HepG2 (cell line): ENCODE measurements at regions not wholly inside any gene's neighbourhood (a gene's known extent, or its start where the extent isn't known, plus 50 kb on each side); places are given as distances from the start of the nearest gene placed in this dataset.

Experiments
- DNMT3B ChIP-seq: conservative IDR thresholded peaks from 2 replicates; pipeline ENCODE4 v1.6.1; 2016; ENCODE audit warnings: missing biosample characterization, control low read depth
- GABPA ChIP-seq, 2 experiments: IDR thresholded peaks; 2 replicates each; pipeline ENCODE4 v1.6.1; 2011 to 2016; ENCODE audit warnings: low read depth in 2 of 2, low read length in 1 of 2, missing biosample characterization in 1 of 2, missing genetic modification characterization in 1 of 2
- KLF16 ChIP-seq, 2 experiments: sonication (generic) in 1 of 2; formaldehyde crosslinking in 1 of 2; IDR thresholded peaks; 2 replicates each; pipeline versions ENCODE4 v1.6.1 to v1.8.0; 2016 to 2023; ENCODE audit warnings: missing genetic modification reagents in 2 of 2, missing compliant biosample characterization in 1 of 2
- TCF7 ChIP-seq: sonication (generic); IDR thresholded peaks from 2 replicates; pipeline ENCODE4 v1.6.1; 2016; ENCODE audit warnings: antibody characterized with exemption, low read depth
- ZBTB20 ChIP-seq: sonication (generic); formaldehyde crosslinking; IDR thresholded peaks from 2 replicates; pipeline ENCODE4 v1.8.1; 2023; ENCODE audit warnings: missing genetic modification reagents, low read depth, mild to moderate bottlenecking, borderline replicate concordance
- ZBTB7A ChIP-seq: sonication (generic); formaldehyde crosslinking; IDR thresholded peaks from 2 replicates; pipeline ENCODE4 v1.8.0; 2022; ENCODE audit warnings: mild to moderate bottlenecking, missing genetic modification reagents
- ZFP1 ChIP-seq: IDR thresholded peaks from 2 replicates; pipeline ENCODE4 v1.6.1; 2016
- ZFP36 ChIP-seq: fragments of 150-350 bp; IDR thresholded peaks from 2 replicates; pipeline ENCODE4 v1.6.1; 2018; ENCODE audit warnings: borderline replicate concordance, low read length, low read depth; ENCODE audit not compliant: partially characterized antibody
- ZNF274 ChIP-seq: sonication (generic); formaldehyde crosslinking; IDR thresholded peaks from 2 replicates; pipeline ENCODE4 v1.5.1; 2020; ENCODE audit warnings: mild to moderate bottlenecking, missing genetic modification reagents
- ZNF335 ChIP-seq: sonication (generic); formaldehyde crosslinking; IDR thresholded peaks from 2 replicates; pipeline ENCODE4 v1.4.0; 2020; ENCODE audit warnings: missing genetic modification reagents
- ZNF550 ChIP-seq: sonication (generic); formaldehyde crosslinking; IDR thresholded peaks from 2 replicates; pipeline ENCODE4 v1.4.0; 2020; ENCODE audit warnings: mild to moderate bottlenecking, missing genetic modification reagents, borderline replicate concordance
- TF ChIP-seq, protein P1 (sequence below): sonication (generic); formaldehyde crosslinking; IDR thresholded peaks from 2 replicates; pipeline ENCODE4 v1.5.0; 2020; ENCODE audit warnings: mild to moderate bottlenecking, missing genetic modification reagents, moderate library complexity

DNA sequence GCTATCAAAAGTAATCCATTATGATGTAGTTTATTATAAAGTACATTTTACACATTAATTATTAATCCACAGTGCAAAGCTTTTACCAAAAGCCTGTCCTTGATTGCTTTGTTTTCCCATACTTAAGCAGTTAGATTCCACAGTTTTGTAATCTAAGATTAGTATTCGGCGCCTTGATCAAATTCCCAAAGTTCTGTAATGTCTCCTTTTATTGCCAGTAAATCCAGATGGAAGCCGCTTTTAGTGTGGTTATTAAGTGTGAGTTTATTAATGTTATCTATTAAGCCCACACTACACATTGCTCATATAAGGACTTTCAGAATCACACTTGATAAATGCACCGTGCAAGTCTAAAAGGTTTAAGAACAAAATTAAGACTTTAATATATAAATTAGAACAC, 199.2 kb upstream of the PKN2 start:
- no peak for TF ChIP-seq KLF16 (CRISPR knock-in tag; IDR thresholded peaks at IDR 0.05)
- no peak for TF ChIP-seq GABPA (IDR thresholded peaks at IDR 0.05; ENCODE audit: low read depth, low read length)
- no peak for TF ChIP-seq GABPA (CRISPR knock-in tag; IDR thresholded peaks at IDR 0.05; ENCODE audit: low read depth)
- TF ChIP-seq, protein P1, sequence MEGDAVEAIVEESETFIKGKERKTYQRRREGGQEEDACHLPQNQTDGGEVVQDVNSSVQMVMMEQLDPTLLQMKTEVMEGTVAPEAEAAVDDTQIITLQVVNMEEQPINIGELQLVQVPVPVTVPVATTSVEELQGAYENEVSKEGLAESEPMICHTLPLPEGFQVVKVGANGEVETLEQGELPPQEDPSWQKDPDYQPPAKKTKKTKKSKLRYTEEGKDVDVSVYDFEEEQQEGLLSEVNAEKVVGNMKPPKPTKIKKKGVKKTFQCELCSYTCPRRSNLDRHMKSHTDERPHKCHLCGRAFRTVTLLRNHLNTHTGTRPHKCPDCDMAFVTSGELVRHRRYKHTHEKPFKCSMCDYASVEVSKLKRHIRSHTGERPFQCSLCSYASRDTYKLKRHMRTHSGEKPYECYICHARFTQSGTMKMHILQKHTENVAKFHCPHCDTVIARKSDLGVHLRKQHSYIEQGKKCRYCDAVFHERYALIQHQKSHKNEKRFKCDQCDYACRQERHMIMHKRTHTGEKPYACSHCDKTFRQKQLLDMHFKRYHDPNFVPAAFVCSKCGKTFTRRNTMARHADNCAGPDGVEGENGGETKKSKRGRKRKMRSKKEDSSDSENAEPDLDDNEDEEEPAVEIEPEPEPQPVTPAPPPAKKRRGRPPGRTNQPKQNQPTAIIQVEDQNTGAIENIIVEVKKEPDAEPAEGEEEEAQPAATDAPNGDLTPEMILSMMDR (CRISPR knock-in tag), result no peak
- no peak for TF ChIP-seq ZFP1 (CRISPR knock-in tag)
- no peak for TF ChIP-seq ZBTB20 (CRISPR knock-in tag)
- no peak for TF ChIP-seq ZFP36
- TF ChIP-seq ZNF274 (CRISPR knock-in tag), result no peak
- no peak for TF ChIP-seq TCF7
- no peak for TF ChIP-seq ZBTB7A (CRISPR knock-in tag)
- no peak for TF ChIP-seq DNMT3B (CRISPR knock-in tag)
- no peak for TF ChIP-seq ZNF335 (CRISPR knock-in tag)
- no peak for TF ChIP-seq ZNF550 (CRISPR knock-in tag)
